LNCaP clone FGC (cell line): ENCODE measurements at regions not wholly inside any gene's neighbourhood (a gene's known extent, or its start where the extent isn't known, plus 50 kb on each side); places are given as distances from the start of the nearest gene placed in this dataset.

Experiments used
- DNase-seq: peaks from one replicate; pipeline ENCODE4 v3.0.0-alpha.2; 2011; ENCODE audit warnings: low read depth
- H3K4me3 ChIP-seq: 2 replicates; pipeline ENCODE4 v1.5.1; 2011; ENCODE audit warnings: mild to moderate bottlenecking, low read depth, low read length, control low read depth
- TF ChIP-seq, protein P1 (sequence below): IDR thresholded peaks from 2 replicates; pipeline ENCODE4 v1.5.1; 2012; ENCODE audit warnings: mild to moderate bottlenecking; ENCODE audit not compliant: control insufficient read depth, insufficient read depth; ENCODE audit errors: extremely low read depth

DNA sequence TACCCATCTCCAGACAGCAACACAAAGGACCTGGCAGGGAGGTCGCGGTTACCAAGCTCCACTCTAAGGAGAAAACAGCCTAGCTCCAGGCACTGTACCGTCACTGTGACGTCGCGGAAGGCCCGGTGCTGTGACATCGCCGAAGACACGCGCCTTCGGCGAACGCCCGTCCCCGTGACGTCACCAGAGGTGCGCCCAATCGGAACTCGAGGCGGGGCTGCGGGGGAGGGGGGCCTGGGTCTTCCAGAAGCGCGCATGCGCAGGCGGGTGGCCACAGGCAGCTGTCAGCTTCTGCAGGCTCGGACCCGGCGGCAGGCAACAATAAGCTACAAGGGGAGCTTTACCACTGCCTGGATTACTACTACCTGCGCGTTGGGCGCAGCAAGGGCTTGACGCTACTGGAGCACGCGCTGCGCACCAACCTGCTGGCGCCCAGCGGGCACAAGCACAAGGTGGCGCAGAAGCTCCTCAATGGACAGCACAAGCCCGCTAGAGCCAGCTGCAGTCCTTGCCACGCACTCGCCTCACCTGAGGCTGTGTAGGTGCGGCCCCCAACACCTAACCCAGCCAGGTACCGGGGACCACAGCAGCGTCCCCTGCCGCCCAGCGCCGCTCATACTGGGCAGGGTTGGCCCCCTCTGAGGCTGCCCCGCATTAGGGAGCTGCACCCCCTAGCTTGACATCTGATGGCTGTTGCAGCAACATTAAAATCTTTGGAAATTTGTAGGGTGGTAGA lies 208.4 kb downstream of the TPST1 start:
- peak; percentile 70 for DNase-seq
- TF ChIP-seq, protein P1, sequence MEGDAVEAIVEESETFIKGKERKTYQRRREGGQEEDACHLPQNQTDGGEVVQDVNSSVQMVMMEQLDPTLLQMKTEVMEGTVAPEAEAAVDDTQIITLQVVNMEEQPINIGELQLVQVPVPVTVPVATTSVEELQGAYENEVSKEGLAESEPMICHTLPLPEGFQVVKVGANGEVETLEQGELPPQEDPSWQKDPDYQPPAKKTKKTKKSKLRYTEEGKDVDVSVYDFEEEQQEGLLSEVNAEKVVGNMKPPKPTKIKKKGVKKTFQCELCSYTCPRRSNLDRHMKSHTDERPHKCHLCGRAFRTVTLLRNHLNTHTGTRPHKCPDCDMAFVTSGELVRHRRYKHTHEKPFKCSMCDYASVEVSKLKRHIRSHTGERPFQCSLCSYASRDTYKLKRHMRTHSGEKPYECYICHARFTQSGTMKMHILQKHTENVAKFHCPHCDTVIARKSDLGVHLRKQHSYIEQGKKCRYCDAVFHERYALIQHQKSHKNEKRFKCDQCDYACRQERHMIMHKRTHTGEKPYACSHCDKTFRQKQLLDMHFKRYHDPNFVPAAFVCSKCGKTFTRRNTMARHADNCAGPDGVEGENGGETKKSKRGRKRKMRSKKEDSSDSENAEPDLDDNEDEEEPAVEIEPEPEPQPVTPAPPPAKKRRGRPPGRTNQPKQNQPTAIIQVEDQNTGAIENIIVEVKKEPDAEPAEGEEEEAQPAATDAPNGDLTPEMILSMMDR, result peak; percentile 71
- H3K4me3 ChIP-seq, result peak overlapping the region; percentile 62

DNA sequence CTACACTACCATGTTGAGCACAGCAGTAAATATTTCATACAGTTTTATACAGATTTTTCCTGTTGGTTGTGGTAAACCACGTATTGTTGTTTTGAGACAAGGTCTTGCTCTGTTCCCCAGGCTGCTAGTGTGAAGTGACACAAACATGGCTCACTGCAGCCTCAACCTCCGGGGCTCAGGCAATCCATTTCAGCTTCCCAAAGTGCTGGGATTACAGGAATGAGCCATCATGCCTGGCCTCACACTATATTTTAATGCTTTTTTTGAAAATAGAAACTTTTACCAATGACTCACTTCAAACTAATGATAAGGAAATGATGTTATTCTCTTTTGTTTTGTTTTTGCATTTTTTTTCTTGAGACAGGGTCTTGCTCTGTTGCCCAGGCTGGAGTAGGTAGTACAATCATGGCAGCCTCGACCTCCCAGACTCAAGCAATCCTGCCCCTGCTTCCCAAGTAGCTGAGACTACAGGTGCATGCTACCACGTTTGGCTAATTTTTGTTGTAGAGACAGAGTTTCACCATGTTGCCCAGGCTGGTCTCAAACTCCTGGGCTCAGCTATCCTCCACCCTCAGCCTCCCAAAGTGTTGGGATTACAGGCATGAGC lies 210.6 kb downstream of the TPST1 start:
- DNase-seq, result no peak
- no peak overlapping the region for H3K4me3 ChIP-seq
- TF ChIP-seq, protein P1, result no peak

DNA sequence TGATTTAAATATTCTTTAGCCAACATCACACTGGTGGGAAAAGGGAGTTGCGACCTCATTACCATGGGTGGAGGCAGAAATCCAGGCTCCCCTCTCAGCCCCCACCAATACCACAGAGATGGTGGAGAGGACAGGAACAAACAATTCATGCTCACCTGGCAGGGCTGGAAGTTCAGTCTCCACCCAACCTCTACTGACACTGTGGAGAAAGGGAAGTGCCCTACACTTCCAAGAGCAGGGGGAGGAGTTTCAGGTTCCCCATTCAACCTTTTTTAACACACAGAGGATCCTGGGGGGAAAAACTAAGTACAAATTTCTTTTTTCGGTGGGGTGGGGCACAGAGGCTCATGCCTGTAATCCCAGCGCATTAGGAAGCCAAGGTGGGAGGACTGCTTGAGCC lies 210.1 kb upstream of the KCTD7 start:
- no peak for DNase-seq

DNA sequence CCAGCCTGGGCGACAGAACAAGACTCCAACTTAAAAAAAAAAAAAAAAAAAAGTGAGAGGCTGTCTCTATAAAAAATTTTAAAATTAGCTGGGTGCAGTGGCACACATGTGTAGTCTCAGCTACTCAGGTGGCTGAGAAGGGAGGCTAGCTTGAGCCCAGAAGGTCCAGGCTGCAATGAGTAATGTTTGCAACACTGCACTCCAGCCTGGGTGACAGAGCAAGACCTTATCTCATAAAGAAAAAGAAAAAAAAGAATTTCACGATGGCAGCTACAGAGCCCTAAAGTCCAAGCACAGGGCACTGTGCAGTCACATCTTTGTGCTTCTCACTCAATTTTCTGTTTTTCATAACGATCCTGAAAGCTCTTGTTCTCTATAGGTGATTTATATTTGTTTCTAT lies 209.5 kb upstream of the KCTD7 start:
- no peak for DNase-seq
- no peak overlapping the region for H3K4me3 ChIP-seq
- TF ChIP-seq, protein P1, result no peak

More for the DNA sequence above, 210.1 kb upstream of the KCTD7 start:
- no peak overlapping the region for H3K4me3 ChIP-seq
- TF ChIP-seq, protein P1, result no peak

DNA sequence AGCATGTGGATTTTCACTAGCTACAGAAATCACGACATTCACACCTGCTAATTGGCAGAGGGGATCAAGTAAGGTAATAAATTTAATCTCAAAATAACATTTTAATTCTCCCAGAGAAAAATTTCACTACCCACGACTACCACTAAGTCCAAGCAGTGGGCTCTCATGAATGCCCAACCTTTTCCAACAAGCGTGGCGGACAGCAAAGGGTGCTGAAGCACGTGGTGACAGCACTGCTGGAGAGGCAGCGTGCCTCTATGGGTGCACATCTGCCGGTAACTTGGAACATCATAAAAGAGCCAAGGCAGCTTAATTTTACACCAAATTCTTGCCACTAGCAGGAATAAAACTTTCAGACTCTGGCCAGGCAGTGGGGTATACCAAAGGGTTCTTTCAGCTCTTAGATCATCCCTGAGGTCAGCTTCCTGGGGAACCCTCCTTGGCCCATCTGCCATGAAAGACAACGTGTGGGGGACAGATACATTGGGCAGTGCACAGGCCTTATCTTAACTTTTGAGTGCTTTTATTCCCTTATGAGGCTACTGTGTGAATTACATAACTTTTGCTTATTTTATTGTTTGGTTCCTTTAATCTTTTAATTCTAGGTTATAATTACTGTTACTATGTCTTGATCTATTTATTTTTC lies 206.7 kb upstream of the KCTD7 start:
- no peak for DNase-seq
- TF ChIP-seq, protein P1, result no peak
- no peak overlapping the region for H3K4me3 ChIP-seq

DNA sequence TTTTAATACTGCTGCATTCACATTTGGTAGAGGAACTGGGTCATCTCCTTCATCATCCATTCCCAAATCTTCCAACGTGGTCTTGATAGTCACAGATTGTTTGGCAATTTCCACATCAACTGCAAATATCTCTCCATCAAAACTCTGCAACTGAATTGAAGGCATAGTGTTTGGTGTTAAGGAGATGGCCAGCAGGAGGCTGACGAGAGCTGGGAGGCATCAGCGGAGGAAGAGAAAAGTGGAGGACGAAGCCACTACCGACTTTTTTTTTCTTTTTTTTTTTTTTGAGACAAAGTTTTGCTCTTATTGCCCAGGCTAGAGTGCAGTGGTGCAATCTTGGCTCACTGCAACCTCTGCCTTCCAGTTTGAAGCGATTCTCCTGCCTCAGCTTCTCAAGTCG lies 205.0 kb upstream of the KCTD7 start:
- TF ChIP-seq, protein P1, result no peak
- DNase-seq, result no peak
- no peak overlapping the region for H3K4me3 ChIP-seq

DNA sequence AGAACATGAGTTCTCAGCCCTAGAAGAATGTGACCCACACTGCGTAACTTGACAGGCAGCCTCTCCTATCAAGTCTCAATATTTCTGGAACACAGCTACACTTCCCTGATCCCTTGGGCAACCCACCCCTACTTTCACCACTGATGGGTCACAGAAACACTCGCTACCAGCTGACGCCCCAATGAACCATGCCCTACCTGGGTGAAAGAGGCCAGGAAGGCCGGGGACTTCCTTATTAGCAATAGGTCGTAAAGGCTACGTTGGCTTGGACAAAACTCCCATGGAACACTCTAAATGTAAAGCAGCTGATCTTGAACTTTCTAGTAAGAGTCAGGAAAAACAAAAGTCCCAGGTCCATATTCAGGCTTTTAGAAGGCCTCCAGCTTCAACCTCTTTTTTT lies 202.3 kb upstream of the KCTD7 start:
- TF ChIP-seq, protein P1, result no peak
- DNase-seq, result no peak
- H3K4me3 ChIP-seq, result no peak overlapping the region
